ENCODE measurements at regions not wholly inside any gene's neighbourhood (a gene's known extent, or its start where the extent isn't known, plus 50 kb on each side); places are given as distances from the start of the nearest gene placed in this dataset.
"Not testable (repeated sequence)": the region's sequence is repeated elsewhere in the genome, so short reads cannot be mapped to it uniquely, and the experiment has no call there.

- DNase-seq = no peak
- Histone ChIP-seq H3K27ac (no peak overlapping the region), H3K4me1 (no peaks in the 10 kb centered on the region), H3K36me3 (no peaks in the 10 kb centered on the region), H3K27me3 (no peaks in the 10 kb centered on the region), H3K9me3 (no peaks in the 10 kb centered on the region), H3K4me3 (no peak overlapping the region)
- TF ChIP-seq POLR2A (IDR thresholded peaks at IDR 0.05) = no peak
- no peak for TF ChIP-seq CTCF (IDR thresholded peaks at IDR 0.05)
- intact Hi-C loops (cut with DNase I; ENCODE audit: low total_unique reads) = no loop called here
Measured at GRCh38 chr14:95620659-95621059, 65.6 kb upstream of the TCL1B start.

GRCh38 chr14:95623195-95623594 lies 63.0 kb upstream of the TCL1B start:
- H3K9me3 ChIP-seq = no peaks in the 10 kb centered on the region
- no peak overlapping the region for H3K4me3 ChIP-seq
- no peaks in the 10 kb centered on the region for H3K27me3 ChIP-seq
- H3K36me3 ChIP-seq = no peaks in the 10 kb centered on the region
- intact Hi-C loops (cut with DNase I; ENCODE audit: low total_unique reads) = no loop called here
- no peaks in the 10 kb centered on the region for H3K4me1 ChIP-seq
- no peak overlapping the region for H3K27ac ChIP-seq
- TF ChIP-seq CTCF (IDR thresholded peaks at IDR 0.05) (no peak), POLR2A (IDR thresholded peaks at IDR 0.05) (no peak)
- no peak for DNase-seq

- H3K36me3 ChIP-seq; H3K27ac ChIP-seq; H3K4me3 ChIP-seq; DNase-seq; H3K4me1 ChIP-seq; H3K9me3 ChIP-seq; H3K27me3 ChIP-seq; intact Hi-C loops (cut with DNase I; ENCODE audit: low total_unique reads): not testable (repeated sequence)
Measured at GRCh38 chr14:95625710-95626109, 60.5 kb upstream of the TCL1B start.

- TF ChIP-seq CTCF (IDR thresholded peaks at IDR 0.05) = no peak
- TF ChIP-seq POLR2A (IDR thresholded peaks at IDR 0.05) = no peak
- H3K9me3 ChIP-seq = no peaks in the 10 kb centered on the region
- no peak overlapping the region for H3K4me3 ChIP-seq
- no peak for DNase-seq
- H3K36me3 ChIP-seq = no peaks in the 10 kb centered on the region
- H3K4me1 ChIP-seq = no peaks in the 10 kb centered on the region
- no peak overlapping the region for H3K27ac ChIP-seq
- intact Hi-C loops (cut with DNase I; ENCODE audit: low total_unique reads) = no loop called here
- no peaks in the 10 kb centered on the region for H3K27me3 ChIP-seq
Measured at GRCh38 chr14:95635051-95635450, 51.2 kb upstream of the TCL1B start.
